ENCODE measurements at regions not wholly inside any gene's neighbourhood (a gene's known extent, or its start where the extent isn't known, plus 50 kb on each side); places are given as distances from the start of the nearest gene placed in this dataset.

GRCh38 chr15:93524432-93524831 lies 435.4 kb upstream of the RGMA start (continued):
- no peak for TF ChIP-seq BMI1 (IDR thresholded peaks at IDR 0.05; ENCODE audit: borderline replicate concordance)

- H3K79me2 ChIP-seq (ENCODE audit: control insufficient read depth, insufficient read depth, low read length): no peaks in the 10 kb centered on the region
- DNase-seq (ENCODE audit: low read depth, low spot score) (no peak), FAIRE-seq (no peak), ATAC-seq (no peak)
- 47% methylated on average over 7 of the region's 7 CpGs for whole genome bisulfite sequencing (ENCODE audit: insufficient coverage, insufficient replicate concordance, low lambda C conversion rate, missing lambda C conversion rate)
- RAD21 ChIA-PET (ENCODE audit: unreplicated experiment): no interaction called here
- no peak overlapping the region for H3K27ac ChIP-seq (ENCODE audit: control insufficient read depth, insufficient read depth)
- CTCF ChIA-PET: interaction anchor here (0.6 kb wide), 1 partner anchor 1388 kb away, joined by 3 read pairs; no protein-coding TSS in a partner anchor
- H2AFZ ChIP-seq (ENCODE audit: control insufficient read depth, low read depth, low read length): no peak overlapping the region
- H3K4me1 ChIP-seq (ENCODE audit: control insufficient read depth, insufficient read depth, low read length): no peaks in the 10 kb centered on the region
- in situ Hi-C loops (cut with MboI): no loop called here
- no peaks in the 10 kb centered on the region for H3K27me3 ChIP-seq (replicated peaks in 1 of 2; ENCODE audit: control insufficient read depth in 2 of 2, insufficient read depth in 2 of 2, low read length in 1 of 2)
- H3K9ac ChIP-seq (ENCODE audit: control insufficient read depth, insufficient read depth, low read length): no peak overlapping the region
- intact Hi-C loops (cut with micrococcal nuclease; ENCODE audit: unreplicated experiment): no loop called here
- no TSS peak for BruUV-seq (replicated peaks)
- no peak for TF ChIP-seq STAT3 (IDR thresholded peaks at IDR 0.05; ENCODE audit: low read depth, low read length)
- no peak for TF ChIP-seq YBX1 (IDR thresholded peaks at IDR 0.05)
- no peak for TF ChIP-seq ZBTB40 (IDR thresholded peaks at IDR 0.05; ENCODE audit: borderline replicate concordance)
- H3K4me2 ChIP-seq (ENCODE audit: control insufficient read depth, insufficient read depth): no peak overlapping the region
- no peak overlapping the region for H3K4me3 ChIP-seq
- H3K9me3 ChIP-seq (replicated peaks; ENCODE audit: control insufficient read depth, insufficient read depth, low read length): no peaks in the 10 kb centered on the region
- H4K20me1 ChIP-seq (ENCODE audit: control insufficient read depth, insufficient read depth): no peaks in the 10 kb centered on the region
- POLR2A ChIA-PET: no interaction called here
- H3K36me3 ChIP-seq (ENCODE audit: control insufficient read depth in 2 of 2, insufficient read depth in 2 of 2, low read length in 1 of 2): no peaks in the 10 kb centered on the region
- SMC1A ChIA-PET (ENCODE audit: uncharacterized antibody, unreplicated experiment): no interaction called here
Observed at GRCh38 chr15:93523481-93523880, 434.5 kb upstream of the RGMA start.

Measured in GM12878 (cell line).